GM12874 (cell line): ENCODE measurements at regions not wholly inside any gene's neighbourhood (a gene's known extent, or its start where the extent isn't known, plus 50 kb on each side); places are given as distances from the start of the nearest gene placed in this dataset.

Experiments used
- TF ChIP-seq, protein P1 (sequence below): IDR thresholded peaks from 2 replicates; pipeline ENCODE4 v1.5.1; 2011; ENCODE audit warnings: low read depth, mild to moderate bottlenecking, control low read depth, low read length, moderate library complexity; ENCODE audit not compliant: insufficient read depth

- TF ChIP-seq, protein P1, sequence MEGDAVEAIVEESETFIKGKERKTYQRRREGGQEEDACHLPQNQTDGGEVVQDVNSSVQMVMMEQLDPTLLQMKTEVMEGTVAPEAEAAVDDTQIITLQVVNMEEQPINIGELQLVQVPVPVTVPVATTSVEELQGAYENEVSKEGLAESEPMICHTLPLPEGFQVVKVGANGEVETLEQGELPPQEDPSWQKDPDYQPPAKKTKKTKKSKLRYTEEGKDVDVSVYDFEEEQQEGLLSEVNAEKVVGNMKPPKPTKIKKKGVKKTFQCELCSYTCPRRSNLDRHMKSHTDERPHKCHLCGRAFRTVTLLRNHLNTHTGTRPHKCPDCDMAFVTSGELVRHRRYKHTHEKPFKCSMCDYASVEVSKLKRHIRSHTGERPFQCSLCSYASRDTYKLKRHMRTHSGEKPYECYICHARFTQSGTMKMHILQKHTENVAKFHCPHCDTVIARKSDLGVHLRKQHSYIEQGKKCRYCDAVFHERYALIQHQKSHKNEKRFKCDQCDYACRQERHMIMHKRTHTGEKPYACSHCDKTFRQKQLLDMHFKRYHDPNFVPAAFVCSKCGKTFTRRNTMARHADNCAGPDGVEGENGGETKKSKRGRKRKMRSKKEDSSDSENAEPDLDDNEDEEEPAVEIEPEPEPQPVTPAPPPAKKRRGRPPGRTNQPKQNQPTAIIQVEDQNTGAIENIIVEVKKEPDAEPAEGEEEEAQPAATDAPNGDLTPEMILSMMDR: no peak
These were observed 201.9 kb upstream of the MCTP2 start for GRCh38 chr15:94029495-94029894.

DNA sequence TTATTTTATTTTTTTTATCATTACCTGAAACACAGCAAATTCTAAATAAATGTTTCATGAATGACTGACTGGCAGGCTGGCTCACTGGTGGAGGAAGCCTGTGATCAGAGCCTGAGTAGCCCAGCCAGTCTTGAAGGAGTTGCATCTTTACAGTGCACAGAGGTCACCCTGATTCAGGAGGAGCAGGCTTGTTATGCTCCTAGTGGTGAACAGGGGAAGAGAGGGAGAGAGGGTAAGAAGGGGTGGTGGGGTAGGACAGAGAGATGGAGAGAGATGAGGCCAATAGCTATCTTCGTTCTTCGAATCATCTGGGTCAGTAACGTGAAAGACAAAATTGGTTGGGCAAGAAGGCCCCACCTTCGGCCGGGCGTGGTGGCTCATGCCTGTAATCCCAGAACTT is 202.6 kb upstream of the MCTP2 start:
- TF ChIP-seq, protein P1: no peak

DNA sequence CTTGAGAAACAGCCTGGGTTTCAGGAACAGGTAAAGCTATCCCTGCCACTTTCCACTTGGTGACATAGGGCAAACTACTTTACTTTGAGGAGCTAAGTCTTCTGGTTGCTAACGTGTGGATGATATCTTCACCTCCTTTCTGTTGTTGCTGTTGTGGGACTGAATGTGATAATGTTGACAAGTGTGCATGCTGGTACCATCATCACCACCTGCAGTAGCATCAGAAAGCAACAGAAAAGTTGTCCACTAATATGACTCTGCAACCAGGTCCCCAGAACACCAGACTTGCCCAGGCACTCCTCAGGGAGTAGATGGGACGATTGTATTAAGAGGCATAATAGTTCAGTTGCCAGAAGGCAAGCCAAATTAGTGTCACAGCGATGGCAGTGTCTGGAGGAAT is 203.2 kb upstream of the MCTP2 start:
- TF ChIP-seq, protein P1: no peak

DNA sequence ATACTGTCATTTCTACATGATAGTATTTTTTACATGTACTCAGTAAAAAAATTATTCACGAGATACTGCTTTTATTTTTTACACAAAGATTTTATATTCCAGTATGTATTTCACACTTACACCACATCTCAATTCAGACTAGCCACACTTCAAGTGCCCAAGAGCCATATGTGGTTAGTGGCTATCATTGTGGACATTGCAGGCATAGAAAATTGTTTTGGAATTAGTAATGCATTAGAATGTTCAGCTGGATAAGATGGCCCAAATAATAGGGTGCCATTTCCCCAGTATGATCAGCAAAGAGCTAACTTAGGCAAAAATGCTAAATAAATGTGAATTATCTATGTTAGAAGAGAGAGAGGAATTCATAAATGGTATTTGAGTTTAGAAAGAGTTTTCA is 203.8 kb upstream of the MCTP2 start:
- TF ChIP-seq, protein P1: no peak

DNA sequence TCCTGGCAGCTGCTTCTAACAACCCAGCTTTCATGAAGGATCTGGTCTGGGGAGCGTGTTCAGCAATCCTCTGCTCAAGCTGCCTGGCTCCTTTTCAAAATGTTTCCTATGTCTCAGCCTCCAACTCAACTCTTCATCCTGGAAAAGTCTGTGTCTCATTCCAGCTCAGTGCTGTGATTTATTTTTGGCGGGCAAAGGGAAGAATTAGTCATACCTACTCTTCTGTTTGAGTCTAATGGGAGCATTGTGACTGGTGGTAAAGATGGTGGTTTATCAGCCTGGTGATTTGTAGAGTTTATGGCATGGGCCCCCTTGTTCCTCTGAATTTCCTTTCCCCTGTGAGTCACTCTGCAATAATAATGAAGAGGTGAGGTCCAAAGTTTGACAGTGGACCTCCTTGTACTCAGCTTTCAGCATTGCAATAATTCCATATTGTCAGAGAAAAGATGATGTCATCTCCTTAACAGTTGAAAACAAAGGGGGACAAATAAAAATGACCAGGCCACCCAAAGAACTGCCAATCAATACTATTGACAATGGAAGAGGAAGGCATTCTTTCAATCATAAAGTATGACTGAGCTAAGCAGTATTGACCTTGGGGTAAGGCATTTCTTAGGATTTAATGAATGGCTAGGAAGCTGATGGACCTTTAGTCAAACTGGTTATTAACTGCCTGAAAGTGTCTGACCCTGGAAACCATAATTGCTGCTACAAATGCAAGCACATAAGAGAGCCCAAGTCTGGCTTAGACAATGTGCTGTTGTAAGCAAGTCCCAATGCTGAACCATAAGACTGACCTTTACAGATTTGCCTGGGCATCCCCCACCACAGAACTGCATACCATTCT is 204.7 kb upstream of the MCTP2 start:
- TF ChIP-seq, protein P1: no peak

- TF ChIP-seq, protein P1: no peak
These were observed 207.8 kb upstream of the MCTP2 start for GRCh38 chr15:94023531-94023930.

GRCh38 chr15:94021621-94022320 is 209.6 kb upstream of the MCTP2 start:
- TF ChIP-seq, protein P1: no peak
